ENCODE measurements at regions not wholly inside any gene's neighbourhood (a gene's known extent, or its start where the extent isn't known, plus 50 kb on each side); places are given as distances from the start of the nearest gene placed in this dataset.

DNA sequence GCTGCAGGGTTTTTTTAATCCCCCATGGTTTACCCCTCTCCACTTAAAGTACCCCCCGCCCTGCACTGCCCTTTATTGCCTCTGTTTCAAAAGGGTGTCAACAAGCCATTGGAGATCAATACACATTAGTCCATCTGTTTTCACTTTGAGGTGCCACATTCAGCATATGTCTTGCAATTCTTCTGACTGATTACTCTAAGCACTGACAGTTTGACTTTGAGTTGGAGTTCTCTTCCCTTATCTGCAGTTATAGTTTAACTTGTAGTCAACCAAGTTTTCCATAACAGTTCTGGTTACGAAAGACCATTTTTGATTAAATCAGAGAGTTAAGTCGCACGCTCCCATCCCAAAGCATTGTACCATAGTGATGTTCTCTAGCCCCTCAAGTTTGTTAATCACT is 260.8 kb upstream of the TBX3 start:
- no peak for DNase-seq (ENCODE audit: low read depth in 2 of 2)

DNA sequence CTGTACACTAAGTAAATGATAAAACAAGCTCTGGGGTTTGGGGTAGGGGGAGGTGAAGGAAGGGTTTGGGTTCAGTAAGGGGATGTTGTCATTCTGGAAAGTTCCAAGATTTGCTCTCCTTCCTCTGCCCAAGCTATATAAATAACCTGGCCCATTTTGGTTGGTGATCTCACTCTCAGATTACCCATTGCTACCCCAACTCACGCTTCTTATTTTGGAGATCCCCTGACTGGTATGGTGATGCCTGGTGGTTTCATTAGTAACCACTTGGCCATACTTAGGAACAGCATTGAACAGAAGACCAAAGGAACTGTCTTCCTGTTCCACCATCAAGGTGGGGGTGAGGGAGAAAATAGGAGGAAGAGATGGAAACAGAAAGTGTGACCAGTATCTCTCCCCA is 259.6 kb upstream of the TBX3 start:
- no peak for DNase-seq (ENCODE audit: low read depth in 2 of 2)

DNA sequence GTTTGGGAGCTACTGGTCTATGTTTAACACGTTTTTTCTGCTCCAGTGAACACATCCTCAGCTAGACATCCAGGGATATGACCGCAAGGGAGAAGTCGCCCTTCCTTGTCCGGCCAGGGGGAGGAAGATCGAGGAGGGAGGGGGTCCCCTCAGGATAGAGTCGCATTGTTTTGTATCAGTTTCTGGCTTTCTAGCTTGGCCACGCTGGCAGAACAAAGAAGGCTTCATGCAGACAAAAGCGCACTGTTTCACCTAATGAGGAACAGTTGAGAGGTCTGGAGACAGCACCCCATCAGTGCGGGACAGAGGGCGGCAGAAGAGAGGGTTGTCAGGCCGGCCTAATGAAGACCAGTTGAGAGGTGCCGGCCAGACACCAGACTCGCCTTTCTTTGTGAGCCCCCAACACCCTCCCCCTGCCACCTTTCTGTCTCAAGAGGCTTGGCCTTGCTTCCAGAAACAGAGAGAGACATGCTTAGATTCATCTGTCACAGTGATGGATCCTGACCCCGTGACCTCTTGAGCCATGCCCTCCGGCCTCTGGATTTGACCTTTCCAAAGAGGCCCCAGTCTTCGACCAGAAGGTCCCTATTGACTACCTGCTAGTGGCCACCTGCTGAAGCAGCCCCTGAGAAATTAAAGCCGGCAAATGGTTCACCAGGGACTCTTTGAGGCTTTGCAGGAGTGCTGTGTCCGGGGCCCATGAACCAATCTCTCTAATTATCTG is 254.7 kb upstream of the TBX3 start:
- no peak for DNase-seq (ENCODE audit: low read depth in 2 of 2)

DNA sequence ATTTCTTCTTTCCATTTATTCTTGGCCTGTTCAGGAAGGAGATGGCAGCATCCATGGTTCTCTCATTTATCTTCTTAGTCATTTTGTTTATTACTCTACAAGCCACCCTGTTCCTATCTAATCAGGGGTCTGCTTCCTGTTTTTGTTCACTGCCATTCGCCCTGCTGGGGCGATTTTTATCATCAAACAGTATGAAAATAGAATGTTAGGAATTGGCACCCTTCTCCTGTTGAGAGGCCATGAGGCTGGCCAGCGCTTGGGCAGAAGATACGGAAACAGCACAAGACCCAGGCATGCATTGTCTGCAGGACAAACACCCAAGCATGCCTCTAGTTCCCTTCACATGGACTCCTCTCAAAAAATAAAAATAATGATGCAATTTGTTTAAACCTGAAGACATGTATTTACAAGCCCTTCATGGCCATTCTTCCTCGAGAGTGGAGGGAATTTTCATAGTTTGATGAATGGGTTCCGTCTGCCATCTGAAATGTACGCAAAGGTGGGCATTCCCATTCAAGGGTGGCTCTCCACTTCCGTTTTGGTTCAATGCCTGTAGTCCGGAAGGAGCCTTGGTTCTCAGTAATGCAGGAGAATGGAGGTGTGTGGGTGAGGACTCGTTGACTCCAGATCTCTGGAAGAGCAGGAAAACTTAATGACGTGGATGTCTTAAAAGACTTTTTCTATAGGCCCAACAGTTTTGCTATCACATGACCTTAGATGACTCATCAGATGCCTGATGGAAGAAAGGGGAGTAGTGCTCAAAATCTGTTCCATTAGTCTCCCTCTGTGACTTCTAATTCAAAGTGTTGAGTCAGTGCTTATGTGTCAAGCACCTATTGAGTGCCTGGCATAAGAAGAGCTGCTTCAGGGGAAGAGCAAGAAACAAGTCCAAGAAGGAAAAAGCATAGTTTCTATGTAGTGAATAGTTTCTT is 252.4 kb upstream of the TBX3 start:
- no peak for DNase-seq (ENCODE audit: low read depth in 2 of 2)

DNA sequence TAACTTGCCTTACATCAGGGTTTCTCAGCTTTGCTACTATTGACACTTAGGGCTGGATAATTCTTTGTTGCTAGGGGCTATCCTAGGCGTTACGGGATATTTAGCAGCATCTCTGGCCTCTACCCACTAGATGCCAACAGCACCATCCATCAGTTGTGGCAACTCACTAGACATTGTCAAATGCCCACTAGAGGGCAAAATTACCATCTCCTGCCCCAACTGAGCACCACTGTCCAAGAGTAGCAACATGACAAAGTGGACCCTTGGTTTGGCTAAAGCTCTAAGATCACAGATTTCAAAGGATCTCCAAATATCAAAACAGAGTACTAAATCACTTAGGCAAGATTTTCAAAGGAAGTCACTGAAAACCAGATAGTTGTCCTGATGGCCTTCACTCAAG is 251.7 kb upstream of the TBX3 start:
- DNase-seq (ENCODE audit: low read depth in 2 of 2) = no peak

DNA sequence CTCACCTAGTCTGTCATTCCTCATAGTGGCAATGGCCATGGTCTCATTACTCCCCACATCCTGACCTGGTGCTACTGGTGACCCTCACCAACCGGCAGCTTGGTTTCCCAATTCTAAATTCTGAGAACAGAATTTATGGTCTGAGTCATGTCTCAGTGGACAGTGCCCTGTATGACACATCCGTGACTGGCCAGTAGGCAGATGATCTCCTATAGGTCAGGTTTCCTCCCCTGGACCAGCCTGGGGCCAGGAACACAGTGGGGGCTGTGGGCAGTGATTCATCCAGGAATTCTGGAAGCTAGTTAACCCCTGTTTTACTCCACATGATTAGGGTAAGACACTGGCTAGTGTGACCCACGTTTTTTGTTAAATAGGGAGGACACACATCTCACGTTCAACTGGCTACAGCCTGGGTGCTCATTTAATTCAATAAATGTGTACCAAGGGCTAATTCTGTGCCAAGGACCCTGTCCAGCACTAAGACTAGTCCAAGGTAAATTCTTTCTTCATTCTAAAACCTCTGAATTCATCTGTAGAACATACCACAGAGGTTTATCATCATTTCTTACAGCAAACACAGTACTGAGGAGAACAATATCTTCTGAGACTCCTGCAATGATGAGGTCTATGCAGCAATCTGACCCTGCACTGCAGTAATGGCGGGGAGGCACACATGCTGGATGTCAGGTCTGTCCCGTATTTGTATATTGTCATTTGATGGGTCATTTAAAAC is 249.6 kb upstream of the TBX3 start:
- DNase-seq (ENCODE audit: low read depth in 2 of 2) = peak in 1 of 2 experiments; percentile 29

DNA sequence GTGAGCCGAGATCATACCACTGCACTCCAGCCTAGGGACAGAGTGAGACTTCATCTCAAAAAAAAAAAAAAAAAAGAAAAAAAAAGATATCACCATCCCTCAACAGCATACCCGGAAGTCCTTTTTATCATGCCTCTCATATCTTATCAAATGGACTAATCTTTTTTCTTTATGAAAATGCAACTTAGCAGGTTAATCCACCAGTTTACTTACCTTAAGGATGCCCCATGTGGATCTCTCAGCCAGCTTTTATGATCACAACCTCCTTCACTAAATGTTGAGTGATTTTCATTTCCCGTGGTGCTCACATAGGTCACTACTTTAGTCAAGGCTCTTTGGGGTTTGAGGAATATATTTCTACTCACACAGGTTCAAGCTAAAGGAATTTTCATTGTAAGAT is 248.8 kb upstream of the TBX3 start:
- DNase-seq (ENCODE audit: low read depth in 2 of 2) = no peak

DNA sequence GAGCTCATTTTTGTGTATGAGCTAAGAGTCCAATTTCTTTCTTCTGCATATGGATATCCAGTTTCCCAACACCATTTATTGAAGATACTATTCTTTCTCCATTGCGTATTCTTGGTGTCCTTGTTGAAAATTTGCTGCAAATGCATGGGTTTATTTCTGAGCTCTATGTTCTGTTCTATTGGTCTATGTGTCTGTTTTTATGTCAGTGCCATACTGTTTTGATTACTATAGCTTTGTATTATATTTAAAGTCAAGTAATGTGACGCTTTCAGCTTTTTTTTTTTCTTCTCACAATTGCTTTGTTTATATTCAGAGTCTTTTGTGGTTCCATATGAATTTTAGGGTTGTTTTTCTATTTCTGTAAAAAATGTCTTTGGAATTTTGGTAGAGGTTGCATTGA is 247.1 kb upstream of the TBX3 start:
- no peak for DNase-seq (ENCODE audit: low read depth in 2 of 2)

DNA sequence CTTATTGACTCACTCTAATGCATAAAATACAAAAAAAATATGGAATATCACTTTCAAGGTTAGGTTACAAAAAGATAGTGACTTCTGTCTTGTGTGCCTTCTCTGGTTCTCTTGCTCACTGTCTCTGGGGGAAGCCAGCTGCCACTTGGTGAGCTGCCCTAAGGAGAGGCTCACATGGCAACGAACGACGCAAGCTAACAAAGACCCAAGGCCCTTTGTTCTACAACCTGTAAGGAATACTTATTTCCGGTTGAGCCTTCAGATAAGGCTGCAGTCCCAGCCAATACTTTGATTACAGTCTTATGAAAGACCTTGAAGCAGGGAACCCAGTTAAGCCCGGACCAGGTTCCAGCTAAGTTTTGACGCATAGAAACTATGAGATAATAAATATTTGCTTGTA is 242.4 kb upstream of the TBX3 start:
- DNase-seq (ENCODE audit: low read depth in 2 of 2) = no peak

DNA sequence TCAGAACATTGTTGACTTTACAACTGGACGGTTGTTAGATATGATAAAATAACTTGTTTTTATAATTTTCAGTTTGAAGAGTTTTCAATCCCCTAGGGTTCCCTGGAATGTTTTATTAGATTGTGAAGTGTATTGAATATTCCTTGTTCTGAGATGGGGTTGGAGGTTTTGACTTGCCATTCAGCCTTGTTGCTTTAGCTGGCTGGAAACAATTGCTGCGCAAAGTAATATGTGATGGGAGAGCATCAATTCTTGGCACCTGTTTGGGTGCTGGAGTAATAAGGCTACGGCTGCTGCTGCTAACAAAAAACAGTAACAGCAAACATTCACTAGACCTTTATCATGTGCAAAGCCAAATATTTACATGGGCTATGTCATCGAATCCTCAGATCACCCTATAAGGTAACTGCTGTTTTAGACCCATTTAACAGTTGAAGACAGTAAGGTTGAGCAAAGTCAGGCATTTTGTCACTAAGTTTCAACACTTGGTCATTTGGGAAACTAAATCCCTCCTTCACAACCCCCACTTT is 241.0 kb upstream of the TBX3 start:
- no peak for DNase-seq (ENCODE audit: low read depth in 2 of 2)

DNA sequence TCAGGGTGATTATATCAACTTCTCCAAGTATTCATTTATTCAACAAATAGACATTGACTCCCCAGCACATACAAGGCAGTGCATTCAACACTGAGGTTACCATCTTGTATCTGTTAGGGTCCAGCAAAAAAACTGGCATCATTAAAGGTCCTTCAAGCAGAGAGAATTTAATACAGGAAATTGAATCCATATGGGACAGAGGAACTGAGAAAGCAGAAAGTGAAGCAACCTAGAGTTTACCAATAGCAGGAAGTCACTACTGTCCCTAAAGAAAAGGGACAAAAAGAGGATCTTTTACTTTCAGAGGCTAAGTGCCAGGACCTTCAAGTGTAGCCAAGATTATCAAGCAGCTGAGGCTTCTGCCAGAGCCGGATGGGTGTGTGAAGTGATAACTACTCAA is 237.8 kb upstream of the TBX3 start:
- no peak for DNase-seq (ENCODE audit: low read depth in 2 of 2)

DNA sequence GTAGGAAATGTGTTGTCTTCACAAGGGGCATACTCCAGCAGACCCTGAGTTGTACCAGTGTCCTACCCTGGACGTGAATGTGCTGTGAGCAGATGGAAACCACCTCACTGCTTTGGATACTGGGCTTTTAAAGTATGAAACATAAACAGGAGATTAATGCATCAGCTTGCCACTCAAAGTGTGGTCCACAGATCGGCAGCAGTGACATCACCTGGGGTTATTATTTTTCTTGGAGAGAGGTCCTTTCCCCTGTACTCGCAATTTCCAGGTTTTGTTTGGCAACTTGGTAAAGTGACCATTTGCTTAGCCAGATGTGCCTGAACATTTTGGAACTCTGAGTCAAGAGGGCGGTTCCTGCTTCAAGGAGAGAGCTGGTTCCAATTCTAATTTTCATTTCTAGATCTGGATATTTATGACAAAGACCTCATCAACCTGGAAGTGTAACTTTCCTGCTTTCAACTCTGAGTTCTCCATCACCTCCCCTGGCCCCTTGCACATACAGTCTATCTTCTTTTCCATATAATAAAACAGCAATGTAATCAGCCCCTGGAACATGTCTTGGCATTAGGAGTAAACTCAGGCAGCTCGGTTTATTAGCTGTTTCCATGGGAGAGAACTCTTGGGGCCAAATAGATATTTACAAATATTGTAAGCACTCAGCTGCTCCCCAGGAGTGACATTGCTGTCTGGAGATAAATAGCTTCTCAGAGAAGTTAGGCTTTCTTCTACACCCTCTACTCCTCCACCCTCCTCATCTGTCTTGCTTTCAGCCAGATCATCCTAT is 237.0 kb upstream of the TBX3 start:
- no peak for DNase-seq (ENCODE audit: low read depth in 2 of 2)

DNA sequence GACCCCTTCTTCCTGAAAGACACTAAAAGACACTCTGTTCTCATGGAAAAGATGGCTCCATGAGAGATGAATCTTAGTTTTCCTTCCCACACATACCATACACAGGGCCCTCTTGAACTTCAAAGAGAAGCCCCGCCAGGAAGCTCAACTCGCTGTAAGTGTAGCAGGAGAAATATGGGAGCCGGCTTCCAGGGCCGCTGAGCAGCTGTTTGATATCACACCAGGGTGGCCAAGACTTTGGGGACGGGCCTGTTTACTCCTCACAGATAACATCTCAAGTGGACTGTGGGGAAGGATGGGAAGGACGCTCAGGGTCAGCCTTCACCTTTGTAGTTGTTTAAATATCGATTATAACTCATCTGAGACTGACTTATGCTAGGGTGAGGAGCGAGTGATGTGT is 235.5 kb upstream of the TBX3 start:
- no peak for DNase-seq (ENCODE audit: low read depth in 2 of 2)

DNA sequence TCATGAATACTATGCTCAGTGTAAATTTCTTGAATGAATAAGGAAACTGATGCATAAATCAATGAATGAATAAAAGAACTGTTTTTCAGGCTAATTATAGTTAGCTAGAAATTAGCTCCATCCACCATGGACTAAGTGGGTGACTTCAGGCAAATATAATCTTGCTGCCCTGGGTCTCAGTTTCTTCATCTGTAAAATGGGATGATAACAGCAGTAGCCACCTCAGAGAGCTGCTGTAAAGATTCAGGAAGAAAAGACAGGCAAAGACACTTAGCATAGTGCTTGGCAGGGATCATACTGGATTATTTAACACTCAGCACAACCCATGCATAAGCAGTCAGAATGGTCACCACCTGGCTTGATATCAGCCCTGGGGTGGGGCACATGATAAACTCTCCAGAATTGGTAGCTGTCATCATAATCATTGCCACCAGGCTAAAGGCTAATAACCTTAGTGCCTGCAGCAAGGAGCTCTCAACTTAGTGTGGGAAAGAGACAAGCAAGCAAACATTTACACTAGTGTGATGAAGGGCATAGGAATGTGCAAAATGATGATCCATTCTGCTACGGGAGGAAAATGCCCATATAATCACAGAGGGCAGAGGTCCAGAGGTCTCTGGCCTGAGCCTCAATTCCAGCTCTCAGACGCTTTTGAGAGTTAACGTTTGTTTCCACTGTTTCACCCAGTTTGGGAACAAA is 234.7 kb upstream of the TBX3 start:
- no peak for DNase-seq (ENCODE audit: low read depth in 2 of 2)

DNA sequence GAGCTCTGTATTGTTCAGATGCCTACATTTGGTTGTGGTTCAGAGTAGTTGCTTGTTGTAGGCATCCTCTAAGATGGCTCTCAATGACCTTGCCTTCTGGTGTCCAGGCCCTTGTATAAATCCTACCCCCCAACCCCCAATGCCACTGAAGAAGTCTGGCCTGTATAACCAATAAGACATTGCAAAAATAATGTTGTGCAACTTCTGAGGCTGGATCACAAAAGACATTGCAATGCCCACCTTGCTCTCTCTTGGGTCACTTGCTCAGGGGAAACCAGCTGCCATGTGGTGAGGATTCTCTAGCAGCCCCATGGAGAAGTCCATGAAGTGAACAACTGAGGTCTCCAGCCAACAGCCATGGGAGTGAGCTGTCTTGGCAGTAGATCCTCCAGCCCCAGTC is 234.0 kb upstream of the TBX3 start:
- no peak for DNase-seq (ENCODE audit: low read depth in 2 of 2)

DNA sequence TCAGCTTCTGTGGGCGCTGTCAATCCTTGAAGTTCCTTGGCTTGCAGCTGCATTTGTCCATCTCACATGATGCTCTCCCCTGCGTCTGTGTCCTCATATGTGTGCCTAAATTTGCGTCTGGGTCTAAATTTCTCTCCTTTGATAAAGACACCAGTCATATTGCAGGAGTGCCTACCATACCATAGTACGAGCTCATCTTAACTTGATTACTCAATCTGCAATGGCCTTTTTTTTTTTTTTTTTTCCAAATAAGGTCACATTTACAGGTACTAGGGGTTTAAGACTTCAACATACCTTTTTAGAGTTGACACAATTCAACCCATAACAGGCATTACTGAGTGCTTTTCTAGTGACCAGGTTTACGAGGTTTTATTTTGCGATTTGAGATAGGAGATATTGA is 233.3 kb upstream of the TBX3 start:
- no peak for DNase-seq (ENCODE audit: low read depth in 2 of 2)

DNA sequence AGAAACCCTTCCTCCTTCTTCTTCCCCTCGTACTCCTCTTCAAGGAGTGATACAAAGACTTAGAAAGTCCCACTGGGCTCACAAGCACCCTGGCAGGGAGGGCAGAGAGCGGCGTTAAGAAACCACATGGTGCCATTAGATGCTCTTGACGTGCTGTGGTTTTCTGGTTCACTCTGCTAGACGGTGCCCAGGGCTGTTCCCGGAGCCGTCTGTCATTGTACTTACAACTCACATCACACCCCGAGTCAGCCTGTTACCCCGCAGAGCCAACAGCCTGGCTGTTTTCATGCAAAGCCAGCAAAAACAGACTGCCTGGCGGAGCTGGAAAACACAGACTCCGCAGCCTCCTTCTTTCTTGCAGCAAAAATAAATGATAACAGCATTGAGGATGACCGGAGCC is 232.6 kb upstream of the TBX3 start:
- DNase-seq (ENCODE audit: low read depth in 2 of 2) = no peak

DNA sequence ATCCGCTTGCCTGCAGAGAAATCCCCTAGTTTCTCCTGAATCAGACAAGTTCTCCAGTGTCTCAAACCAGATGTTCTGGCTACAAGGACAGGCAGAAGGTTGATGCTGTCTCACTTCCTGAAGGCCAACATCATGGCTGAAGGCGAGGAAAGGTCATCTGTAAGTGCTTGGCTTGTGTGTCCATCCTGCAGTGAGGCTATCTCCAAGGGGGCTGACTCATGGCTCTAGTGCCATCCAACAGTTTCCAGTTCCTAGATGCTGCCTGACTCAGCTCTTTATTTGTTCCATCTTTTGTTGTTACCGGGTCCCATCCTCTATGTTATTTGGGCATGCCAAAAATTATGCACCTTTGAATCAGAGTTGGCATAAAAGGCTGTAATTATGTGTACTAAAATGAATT is 232.1 kb upstream of the TBX3 start:
- peak in 1 of 2 experiments; percentile 24 for DNase-seq (ENCODE audit: low read depth in 2 of 2)

DNA sequence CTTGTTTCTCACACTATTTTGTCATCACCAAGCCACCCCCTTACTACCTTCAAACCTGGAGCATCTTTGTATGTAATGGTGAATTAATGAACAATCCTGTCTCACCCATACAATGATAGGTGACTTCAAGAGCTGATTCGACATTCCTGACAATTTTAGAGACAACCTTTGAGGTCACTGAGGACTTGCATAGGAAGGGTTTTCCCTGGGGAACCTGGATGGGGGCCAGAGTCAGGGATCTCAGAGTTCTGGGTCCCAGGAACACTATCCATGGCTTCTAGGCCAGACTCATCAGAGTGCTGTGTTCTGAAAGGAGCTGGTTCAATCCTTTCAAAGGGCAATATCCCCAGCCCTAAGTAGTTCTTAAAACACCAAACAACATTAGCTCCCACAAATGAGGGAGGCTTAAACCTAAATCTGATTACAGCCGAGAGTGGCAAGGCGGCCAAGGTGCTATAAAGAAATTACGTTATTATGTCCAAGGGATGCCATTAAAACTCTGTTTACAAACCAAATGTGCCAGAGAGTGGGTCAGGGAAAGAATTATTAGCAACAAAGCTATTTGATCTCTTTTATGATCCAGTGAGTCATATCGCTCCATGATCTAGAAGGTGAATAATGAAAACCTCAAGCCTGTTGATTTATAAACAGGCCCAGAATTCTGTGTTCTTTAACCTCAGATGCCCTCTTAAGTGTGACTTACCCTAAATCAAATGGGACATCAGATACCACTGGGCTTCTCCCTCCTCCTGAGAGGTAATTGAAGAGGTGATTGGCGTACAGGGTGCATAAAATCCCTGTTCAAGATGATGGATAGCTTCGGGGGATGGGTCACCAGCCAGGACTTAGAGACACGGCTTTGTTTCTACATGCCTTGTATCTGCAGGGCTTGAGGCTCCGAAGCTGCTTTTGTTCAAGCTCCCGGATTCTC is 230.2 kb upstream of the TBX3 start:
- DNase-seq (ENCODE audit: low read depth in 2 of 2) = peak in 1 of 2 experiments; percentile 41

DNA sequence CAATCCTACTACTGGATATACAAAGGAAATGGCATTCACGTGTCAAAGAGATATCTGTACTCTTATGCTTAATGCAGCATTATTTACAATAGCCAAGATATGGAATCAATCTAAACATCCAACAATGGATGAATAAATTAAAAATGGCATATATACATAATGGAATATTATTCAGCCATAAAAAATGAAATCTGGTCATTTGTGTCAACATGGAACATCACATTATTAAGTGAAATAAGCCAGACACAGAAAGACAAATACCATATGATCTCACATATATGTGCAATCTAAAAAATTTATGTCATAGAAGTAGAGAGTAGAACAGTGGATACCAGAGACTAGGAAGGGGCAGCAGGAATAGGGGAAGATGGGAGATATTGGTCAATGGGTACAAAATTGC is 228.8 kb upstream of the TBX3 start:
- DNase-seq (ENCODE audit: low read depth in 2 of 2) = no peak
